HG03025 (cell line): ENCODE measurements at regions not wholly inside any gene's neighbourhood (a gene's known extent, or its start where the extent isn't known, plus 50 kb on each side); places are given as distances from the start of the nearest gene placed in this dataset.
"Not testable (repeated sequence)": the region's sequence is repeated elsewhere in the genome, so short reads cannot be mapped to it uniquely, and the experiment has no call there.

Experiments
- ATAC-seq: cut with Tn5 transposase; IDR thresholded peaks from one replicate; pipeline ENCODE4 v1.9.1; 2021; ENCODE audit warnings: mild to moderate bottlenecking, moderate library complexity; ENCODE audit not compliant: unreplicated experiment, low FRiP score

- no peak for ATAC-seq
Observed at GRCh38 chr1:87963556-87963955, 634.9 kb downstream of the LMO4 start.

DNA sequence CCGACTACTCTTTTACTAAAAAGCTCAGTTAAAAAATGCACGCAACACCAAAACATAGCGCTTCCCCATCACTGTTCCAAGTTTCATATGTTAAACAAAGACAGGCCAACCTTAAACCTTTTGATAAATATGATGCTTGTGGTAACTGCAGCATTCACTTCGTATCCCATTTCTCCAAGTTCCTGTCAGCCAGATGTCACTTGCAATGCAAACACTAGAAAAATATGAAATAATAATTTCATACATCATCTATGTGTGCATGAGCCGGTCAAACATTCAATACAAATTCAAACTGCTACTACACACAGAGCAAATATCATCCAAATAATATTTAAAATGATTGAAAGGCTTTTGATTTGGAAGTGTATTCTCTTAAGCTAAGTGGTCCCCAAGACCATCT is 636.5 kb downstream of the LMO4 start:
- ATAC-seq: no peak

- no peak for ATAC-seq
Observed at GRCh38 chr1:87968197-87968955, 639.7 kb downstream of the LMO4 start.

DNA sequence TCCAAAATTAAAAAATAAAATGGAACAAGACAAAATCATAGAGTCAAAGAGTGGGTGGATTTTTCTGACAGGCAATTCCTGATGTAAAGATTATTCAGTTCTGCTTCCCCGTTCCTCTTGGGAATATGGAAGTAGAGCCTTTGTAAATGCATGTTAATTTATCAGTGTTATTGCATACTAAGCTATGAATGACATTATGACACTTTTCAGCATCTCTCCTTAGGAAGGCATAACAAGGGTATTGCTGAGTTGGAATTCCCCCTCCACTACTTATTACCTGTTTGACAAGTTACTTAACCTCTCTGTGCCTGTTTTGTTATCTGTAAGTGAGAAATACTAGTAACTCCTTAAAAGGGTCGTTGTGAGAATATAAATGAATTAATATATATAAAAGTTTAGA is 640.4 kb downstream of the LMO4 start:
- ATAC-seq: no peak

DNA sequence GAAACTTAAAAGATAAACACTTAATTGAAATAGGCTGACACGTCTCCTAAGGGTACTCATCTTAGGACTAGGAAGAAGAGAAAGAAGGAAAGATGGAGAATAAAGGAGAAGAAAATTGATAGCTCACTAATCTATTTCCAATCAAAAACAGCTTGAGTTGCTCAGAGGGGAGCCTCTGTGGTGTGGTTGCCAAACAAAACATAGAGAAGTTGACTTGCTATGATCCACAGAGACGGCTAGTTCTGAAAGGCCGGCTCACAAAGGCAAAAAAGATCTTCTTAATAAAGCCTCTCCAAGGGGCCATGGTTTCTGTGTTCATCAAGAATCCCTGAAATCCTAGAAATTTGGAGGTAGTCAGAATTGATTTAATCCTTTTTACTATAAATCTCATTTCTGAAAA is 644.1 kb downstream of the LMO4 start:
- ATAC-seq: no peak

DNA sequence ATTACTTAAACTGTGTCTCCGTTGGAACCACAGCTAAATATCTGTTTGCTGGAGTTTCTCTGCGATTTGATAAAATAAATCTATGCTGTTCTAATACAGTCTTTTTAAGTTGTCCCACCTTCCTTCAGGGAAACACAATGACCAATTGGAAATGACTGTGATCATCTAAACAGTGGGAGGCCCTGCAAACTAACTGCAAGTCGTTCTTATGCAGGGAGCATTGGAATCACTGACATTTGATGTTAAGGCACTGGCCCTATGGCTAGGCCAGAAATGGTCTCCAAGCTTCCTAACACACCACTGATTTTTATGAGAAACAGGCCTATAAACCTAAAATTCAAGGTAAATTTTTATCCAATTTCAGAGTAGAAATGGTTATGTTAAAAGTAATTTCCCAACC is 645.2 kb downstream of the LMO4 start:
- no peak for ATAC-seq

DNA sequence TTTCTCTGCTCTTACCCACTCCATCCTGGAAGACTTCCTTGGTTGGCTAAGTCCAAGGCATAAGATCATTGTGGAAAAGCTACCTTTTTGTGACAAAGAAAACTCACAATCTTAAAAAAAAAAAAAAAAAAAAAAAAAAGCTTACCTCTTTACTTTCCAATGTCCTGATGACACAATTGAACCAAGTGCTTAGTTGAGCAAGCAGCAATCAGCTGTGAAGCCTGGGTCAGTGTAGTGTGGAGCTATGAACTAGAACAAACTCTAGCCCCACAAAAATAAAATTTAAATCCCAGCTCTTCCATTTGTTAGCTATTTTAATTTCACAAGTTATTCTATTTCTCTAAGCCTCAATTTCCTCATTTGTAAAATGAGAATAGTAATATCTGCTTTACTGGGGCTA is 647.6 kb downstream of the LMO4 start:
- no peak for ATAC-seq

- ATAC-seq: no peak
Observed at GRCh38 chr1:87977145-87977544, 648.5 kb downstream of the LMO4 start.

GRCh38 chr1:87979079-87979478 is 650.4 kb downstream of the LMO4 start:
- ATAC-seq: no peak

GRCh38 chr1:87980494-87980893 is 651.8 kb downstream of the LMO4 start:
- no peak for ATAC-seq

DNA sequence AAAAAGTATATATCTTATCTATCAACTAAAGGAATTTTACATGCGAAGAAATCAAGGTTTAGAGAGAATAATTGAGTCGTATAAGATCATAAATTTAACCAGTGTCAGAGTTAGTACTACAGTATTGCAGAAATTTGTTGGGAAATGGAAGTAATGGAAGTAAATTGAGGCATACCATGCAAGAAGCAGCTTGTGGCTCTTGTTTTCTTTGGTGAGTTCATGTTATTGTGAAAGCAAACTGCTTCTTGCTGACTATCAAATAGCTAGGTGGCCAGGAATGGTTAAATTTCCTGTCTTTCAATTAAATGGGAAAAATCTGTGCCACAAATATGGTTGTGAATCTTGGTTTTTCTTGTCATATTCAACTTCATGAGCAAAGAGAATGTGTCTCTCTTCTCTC is 652.7 kb downstream of the LMO4 start:
- ATAC-seq: no peak

- ATAC-seq: no peak
Observed at GRCh38 chr1:87981810-87982209, 653.1 kb downstream of the LMO4 start.

DNA sequence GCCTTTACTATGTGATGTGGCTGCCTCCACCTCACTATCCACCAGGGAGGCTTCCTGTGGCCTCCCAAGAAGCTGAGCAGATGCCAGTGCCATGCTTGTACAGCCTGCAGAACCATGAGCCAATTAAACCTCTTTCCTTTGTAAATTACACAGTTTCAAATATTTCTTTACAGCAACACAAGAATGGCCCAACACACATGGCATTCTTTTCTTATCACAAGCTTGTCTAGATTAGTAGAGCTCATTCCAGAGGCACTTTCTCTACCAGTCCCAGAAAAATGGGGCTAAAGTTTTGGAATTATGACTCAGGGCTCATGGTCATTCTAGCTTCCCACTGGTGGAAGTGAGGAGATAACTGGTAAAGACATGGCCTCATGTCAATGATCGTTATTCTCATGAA is 655.2 kb downstream of the LMO4 start:
- ATAC-seq: no peak

DNA sequence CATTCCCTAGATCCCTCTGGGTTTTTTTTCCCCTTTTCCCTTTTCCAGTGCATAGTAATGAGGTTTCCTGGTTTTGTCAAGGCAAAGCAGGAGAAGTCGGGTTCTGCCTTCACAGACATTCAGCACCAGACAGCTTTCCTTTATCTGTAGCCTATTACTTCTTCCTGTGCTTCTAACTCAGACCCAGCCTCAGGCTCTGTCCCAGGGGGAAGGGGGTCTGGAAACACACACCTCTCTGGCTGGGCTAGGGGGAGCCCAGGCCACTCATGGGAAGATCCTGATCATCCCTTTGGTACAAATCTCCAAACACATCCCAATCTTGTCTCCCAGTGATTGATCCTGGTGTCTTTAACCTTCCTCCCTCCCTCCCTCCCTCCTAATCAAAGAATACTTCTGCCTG is 656.4 kb downstream of the LMO4 start:
- no peak for ATAC-seq

DNA sequence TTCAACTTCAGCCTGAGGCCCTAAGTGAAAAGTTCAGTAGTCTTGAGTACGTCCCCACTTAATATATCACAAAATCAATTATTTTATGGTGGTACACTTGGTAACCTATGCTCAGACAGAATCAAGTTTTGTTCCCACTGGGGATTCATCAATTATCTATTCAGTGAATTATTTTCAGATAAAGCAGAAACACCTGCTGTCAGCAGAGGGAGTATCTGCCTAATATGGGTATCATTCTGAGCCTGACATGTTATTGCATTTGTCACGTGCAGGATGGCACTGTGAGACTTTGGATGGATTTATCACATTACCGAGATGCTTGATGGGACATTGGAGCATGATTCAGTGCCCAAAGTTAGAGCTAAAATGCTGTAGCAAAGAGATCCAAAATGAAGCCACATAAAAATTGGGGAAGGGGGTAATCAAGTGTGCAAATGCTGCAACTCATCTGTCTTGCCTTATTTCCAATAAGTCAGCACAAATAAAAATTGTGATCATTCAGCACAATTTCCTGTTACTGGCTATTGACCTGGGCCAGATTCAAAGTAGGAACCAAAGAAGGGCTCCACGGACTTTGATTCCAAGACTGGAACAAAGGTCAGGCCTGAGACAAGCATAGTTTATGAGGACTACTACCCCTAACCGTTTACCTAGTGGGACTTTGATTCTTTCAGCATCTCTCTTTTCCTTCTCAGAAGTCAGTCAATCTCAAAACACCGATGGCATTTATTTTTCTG is 657.6 kb downstream of the LMO4 start:
- no peak for ATAC-seq

DNA sequence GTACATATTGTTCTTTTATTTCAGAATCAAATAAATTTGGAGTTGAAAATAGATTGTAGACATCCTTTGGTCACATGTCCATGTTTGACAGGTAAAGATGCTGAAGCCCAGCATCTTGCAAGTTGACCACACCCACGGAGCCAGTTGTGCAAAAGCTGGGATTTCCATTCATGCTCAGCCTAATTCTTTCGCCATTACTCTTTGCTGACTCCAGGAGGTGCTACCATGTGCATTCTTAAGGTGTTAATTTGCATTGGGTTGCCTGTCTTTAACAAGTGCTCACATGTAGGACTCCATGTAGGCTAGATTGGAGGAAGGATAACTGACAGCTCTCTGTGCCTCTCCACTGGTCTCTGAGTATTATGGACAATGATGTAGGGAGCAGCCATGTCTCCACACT is 660.7 kb downstream of the LMO4 start:
- ATAC-seq: no peak

- ATAC-seq: not testable (repeated sequence)
Observed at GRCh38 chr1:87992536-87992935, 663.9 kb downstream of the LMO4 start.

DNA sequence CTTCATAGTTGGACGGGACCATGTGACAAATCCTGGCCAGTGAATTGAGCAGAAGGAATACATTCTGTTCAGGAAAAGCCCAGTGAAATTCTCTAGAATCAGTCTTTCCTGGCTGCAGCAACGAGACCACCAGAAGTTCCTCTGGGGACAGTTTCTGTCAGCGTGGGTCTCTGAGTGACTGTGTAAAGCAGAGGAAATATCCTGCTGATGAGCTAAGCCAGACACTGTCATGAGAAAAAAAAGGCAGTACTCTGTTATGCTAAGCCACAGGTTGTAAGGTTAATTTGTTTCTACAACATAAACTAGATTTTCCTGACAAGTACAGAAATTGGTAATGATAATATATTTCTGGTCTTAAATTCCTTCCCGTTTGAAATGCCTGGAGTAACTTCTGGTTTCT is 664.4 kb downstream of the LMO4 start:
- ATAC-seq: no peak

- no peak for ATAC-seq
Observed at GRCh38 chr1:87999852-88000251, 671.2 kb downstream of the LMO4 start.

DNA sequence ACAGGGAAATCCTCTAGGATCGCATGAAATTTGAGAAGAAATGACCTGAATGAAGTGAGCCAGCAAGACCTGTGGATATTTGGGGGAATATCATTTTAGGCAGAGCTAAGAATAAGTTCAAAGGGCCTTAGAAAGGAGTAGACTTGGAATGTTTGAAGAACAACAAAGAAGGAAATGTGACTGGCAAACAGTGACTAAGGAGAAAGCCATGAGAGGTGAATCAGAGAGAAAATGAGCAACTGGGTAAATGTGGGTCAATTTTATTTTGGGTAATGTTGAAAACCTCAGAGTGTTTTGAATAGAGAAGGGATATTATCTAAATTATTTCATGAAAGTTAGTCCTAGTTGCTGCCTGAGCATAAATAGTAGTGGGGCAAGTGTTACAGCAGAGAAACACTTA is 672.8 kb downstream of the LMO4 start:
- no peak for ATAC-seq

DNA sequence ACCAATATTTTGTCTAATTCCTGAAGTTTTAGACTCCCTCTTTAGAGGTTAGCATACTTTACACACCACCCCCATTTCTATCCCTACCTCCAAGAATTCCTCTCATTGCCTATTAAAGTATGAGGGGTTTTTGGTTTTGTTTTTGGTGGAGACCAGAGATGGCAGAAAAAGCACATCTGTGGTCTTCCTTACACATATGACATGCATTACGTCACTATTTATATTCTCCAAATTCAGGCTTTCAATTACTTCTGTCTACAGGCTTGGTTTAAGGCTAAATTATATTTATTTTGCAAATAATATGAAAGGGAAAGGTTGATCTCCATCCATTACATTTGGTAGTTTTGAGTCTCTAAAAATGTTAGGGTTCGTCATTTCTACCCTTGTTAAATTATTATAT is 674.6 kb downstream of the LMO4 start:
- ATAC-seq: no peak

DNA sequence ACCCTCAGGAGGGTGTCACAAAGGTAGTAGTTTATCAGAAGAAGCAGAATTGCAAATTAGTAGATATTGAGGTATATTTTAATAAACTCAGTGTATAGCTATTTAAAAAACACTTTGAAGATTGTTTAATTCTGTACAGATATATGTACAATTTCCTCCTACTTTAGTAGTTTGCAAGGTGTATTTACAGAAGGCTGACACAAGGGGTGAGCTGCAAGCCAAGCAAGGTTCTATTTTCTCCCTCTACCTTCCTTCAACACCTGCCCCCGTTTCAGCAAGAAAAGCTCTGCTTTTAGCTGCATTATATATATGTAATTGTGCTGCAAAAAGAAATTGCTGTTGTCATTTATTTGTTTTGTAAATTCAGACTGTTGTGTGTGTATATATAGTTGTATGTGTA is 674.2 kb upstream of the PKN2 start:
- no peak for ATAC-seq
